ENCODE measurements at regions not wholly inside any gene's neighbourhood (a gene's known extent, or its start where the extent isn't known, plus 50 kb on each side); places are given as distances from the start of the nearest gene placed in this dataset.
"Not testable (repeated sequence)": the region's sequence is repeated elsewhere in the genome, so short reads cannot be mapped to it uniquely, and the experiment has no call there.

DNA sequence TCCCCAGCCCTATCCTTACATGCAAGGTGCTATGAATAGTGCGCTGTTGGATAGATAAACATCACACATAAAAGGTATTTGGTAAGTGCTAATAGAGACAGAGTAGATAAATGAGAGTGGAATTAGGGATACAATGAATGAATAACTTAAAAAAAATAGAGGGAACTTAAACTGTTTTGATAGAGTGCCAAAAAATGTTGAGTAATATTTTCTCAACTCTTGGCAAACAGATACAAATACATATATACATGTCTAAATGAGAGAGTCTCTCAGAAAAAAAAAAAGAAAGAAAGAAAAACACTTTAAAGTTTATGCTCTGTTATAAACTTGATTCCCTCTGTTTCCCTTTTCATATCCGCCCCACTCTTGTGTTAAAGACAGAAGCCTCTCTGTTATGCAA, 667.4 kb downstream of the ROBO2 start:
- DNase-seq (ENCODE audit: low spot score) = no peak

DNA sequence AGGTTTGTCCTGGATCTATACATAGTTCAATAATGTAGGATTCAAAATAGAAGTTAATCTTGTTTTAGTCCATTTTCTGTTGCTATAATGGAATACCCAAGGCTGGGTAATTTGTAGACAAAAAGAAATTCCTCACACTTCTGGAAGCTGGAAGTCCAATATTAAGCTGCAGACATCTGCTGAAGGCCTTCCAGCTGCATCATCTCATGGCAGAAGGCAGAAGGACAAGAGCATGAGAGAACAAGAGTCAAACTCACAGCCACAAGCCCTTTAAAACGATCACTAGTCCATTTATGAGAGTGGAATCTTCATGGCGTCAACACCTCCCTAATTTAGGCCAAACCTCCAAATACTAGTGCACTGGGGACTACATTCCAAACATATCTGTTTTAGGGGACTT, 669.3 kb downstream of the ROBO2 start:
- no peak for DNase-seq (ENCODE audit: low spot score)

DNA sequence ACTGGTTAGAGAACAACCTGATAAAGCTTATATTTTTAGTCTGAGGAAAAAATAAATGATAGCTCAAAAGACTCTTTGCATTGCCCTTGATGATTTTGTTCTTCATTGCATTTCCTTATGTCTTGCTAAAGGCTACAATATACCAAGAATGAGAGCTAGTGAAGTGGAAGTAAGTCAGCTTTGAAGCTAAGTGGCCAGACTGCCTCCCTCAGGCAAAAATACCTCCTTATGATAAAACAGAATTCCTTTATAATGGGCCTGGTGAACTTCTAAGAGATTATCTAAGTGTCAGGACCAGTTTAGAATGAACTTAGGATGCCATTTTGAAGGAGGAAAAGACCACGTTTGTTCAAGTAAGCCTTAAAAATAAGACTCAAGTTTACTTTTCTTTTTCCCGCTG, 678.4 kb downstream of the ROBO2 start:
- no peak for DNase-seq (ENCODE audit: low spot score)

DNA sequence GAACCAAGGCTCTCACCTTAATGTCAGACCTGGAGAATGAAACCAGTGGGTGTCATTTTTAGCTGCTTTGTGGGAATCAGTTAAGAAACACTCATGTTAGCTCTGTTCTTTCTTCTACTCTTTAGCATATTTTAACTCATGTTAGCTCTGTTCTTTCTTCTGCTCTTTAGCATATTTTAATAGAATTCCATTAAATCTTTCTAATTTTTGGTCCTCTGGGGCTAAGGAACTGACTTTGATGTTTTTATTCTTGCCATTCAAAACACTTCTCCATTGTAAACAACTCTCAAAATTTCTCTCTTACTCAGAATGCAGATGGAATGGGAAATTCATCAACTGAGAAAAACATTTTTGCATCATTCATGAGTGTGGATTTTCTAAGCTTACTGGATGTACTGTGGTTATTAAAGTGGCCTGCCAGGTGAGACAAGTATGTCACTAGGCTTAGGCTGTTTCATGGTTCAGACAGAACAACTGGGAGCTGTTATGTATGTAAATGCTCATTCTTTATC, 680.6 kb downstream of the ROBO2 start:
- DNase-seq (ENCODE audit: low spot score) = no peak

DNA sequence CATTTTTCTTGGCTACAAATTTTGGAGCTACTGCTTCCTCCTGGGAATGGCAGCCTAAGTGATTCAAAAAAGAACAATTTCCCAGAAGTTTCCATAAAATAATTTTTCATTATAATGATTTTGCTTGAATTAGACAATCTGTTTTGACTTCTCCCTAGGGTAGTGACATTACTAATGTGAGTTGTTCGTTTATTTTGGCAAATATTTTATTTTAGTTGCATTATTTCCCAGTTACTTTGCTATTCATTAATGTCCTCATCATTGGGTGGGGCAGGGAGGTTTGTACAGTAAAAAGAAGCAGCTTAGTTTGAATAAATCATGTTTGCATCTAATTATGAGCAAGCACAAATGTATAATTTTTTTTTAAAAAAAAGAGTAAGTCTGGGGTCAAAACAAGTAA, 686.6 kb downstream of the ROBO2 start:
- DNase-seq (ENCODE audit: low spot score) = no peak

DNA sequence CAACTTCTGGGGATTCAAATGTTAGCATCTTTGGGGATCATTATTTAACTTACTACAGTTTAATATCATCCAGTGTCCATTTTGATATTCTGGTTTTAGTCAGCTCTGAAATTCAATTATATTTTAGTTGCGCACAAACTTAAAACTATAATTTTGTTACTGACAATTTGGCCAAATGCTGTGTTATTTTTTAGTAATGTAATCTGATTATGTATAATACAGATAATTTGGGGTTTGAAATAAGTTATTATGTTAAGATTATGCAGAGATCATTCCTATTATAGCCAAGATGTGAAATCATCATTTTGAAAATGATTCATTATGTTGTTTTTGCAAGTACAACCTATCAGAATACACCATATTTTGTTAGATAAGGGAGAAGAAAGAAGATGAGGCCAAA, 706.1 kb downstream of the ROBO2 start:
- no peak for DNase-seq (ENCODE audit: low spot score)

DNA sequence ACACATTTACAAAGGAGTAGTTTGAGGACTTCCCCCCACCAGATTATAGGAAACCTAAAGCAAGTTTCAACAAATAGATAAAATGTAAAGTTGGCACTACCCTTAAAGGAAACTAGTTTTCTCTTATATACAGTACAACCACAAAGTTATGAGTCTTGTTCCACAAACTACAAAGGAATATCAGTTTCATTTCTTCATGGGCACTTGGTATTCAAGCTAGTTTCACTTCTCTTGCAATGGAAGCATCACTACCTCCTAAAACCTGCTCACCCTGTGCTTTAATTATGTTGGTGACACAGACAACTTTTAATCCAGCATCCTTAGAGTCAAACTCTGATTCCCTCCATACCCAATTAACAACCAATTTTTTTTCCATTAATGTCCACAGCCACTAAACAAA, 707.0 kb downstream of the ROBO2 start:
- no peak for DNase-seq (ENCODE audit: low spot score)

DNA sequence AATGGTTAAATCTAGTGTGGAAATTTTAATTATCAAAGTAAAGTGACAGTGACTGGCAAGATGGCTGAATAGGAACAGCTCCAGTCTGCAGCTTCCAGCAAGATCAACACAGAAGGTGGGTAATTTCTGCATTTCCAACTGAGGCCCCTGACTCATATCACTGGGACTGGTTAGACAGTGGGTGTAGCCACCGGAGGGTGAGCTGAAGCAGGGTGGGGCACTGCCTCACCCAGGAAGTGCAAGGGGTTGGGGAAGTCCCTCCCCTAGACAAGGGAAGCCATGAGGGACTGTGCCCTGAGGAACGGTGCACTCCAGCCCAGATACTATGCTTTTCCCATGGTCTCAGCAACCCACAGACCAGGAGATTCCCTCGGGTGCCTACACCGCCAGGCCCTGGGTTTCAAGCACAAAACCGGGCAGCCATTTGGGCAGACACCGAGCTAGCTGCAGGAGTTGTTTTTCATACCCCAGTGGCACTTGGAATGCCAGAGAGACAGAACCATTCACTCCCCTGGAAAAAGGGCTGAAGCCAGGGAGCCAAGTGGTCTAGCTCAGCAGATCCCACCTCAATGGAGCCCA, 716.6 kb downstream of the ROBO2 start:
- not testable (repeated sequence) for DNase-seq (ENCODE audit: low spot score)

DNA sequence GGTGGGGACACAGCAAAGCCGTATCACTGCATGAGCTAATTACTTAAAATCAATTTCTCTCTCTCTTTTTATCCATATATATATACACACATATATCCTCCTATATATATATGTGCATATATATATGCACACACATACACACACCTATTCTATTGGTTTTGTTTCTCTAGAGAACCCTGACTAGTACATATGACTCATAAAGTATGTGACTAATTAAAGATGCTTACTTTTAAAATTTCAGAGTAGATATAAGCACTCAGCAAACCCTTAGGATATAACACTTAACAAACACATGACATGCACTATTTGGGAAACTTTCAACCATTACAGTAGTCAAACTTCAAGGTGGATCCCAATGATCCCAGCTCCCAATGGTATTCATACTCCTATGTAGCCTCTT, 732.6 kb downstream of the ROBO2 start:
- DNase-seq (ENCODE audit: low spot score) = no peak

DNA sequence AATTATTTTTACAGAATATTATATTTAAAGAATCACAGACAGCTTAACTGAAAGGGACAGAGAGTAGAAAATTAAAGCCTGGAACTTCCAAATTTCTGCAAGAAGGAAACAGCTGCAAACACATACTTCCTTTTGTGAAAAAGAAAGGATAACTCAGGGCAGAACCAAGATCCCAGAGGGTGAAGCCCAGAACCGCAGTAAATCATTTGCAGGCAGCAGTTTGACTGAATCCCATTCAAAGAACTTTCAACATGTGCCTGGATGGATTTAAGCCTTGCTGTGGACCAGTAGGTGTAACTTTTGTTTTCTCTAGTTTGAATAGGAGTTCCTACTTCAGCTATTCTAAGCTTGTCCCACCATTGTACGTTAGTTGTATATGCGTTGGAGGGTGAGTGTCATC, 733.2 kb downstream of the ROBO2 start:
- DNase-seq (ENCODE audit: low spot score) = no peak

DNA sequence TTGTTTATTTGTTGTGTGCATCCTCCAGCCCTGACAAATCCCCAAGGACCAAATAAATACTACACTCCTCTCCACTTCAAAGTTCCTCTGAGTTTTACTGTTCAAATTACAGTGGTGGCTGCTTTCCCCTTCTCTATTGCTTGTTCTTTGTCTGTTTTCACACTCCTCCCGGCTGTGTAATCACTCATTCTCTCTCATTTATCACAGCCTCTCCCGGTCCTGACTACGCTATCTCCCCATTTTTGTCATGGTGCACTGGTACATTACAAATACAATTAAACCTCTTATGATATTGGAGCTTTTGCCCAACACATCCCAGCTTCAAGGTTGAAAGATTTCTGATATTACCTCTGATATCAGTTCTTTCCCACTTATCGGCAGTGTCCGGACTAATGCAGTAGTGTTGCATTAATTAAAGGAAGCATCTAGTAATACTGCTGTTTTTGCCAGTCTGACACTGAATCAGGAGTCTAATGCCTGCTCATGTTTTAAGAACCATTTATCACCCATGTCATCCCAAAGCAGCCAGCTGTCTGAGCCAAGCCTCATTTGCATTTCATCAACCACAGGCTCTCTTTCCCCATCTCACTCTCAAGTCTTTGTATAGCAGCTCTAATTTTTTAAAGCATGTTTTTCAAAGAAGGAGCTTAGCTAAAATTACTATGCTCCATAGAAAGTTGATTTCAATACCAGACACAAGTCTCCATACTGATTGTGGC, 740.5 kb downstream of the ROBO2 start:
- no peak for DNase-seq (ENCODE audit: low spot score)

DNA sequence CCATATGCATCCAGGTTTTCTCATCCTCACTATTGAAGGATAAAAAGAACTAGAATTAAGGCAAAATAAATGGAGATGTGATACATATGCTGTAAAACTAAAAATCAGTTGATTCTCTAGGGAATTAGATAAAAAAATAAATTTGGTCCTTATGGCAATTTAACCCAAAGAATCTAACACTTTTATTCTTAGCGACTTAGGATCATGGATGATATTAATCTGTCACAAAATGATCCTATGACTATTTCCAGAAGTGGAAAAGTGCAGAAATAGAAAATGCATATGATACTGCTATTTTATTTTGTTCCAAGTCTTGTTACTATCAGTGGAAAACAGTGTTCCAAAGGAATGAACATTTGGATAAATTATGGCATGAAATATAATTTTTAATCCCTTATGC, 746.3 kb downstream of the ROBO2 start:
- no peak for DNase-seq (ENCODE audit: low spot score)

DNA sequence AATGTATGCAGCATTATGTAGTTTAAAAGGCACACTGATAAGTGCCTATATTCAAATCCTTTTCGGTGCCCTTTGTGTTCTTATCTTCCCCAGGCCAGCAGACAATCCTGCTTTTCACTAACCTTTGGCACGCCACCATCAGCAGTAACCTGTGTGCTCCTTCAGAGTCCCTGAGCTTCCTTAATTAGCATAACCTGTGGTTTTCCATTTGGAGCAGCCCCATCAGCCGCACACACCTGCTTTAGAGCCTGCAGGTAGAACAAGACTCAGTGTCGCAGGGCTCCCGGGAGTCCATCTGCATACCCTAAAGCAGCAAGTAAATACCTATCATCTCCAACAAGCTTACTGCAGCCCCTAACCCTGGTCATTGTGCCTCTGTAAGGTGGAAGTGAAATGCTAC, 755.1 kb downstream of the ROBO2 start:
- DNase-seq (ENCODE audit: low spot score) = no peak

DNA sequence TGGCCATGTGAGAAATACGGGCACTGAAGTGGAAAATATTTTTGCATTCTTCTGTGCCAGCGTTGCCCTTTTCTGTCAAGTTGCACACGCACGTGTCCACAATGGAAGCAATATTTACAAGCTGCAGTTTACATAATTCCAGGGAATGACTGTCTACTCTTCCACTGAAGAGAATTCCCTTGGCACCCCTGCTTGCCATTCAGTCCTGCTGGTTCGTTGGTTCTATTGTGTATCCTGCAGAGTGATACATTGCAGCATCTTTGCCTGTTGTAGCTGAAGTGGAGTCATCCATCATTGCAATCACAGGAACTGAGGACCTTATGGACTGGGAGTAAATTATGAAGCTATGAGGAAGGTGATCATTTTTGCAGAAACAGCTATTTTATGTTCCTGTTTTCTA, 759.4 kb downstream of the ROBO2 start:
- no peak for DNase-seq (ENCODE audit: low spot score)

DNA sequence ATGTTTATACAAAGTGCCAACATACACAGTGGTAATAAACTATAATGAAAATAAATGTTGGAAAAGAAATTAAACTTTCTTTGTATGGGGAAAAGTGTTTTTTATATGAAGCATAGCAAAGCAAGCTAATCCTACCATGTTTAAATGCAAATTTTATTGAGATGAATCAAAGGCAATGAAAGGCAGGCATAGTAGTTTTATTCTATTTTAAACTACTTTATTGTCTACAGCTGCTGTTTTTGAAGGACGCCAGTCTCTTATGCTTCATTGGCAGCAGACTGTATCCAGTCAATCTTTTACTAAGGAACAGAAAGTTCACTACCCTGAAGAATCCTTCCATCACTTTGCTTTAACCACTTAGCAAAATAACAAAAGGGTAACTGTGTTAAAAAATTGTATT, 761.0 kb downstream of the ROBO2 start:
- no peak for DNase-seq (ENCODE audit: low spot score)

DNA sequence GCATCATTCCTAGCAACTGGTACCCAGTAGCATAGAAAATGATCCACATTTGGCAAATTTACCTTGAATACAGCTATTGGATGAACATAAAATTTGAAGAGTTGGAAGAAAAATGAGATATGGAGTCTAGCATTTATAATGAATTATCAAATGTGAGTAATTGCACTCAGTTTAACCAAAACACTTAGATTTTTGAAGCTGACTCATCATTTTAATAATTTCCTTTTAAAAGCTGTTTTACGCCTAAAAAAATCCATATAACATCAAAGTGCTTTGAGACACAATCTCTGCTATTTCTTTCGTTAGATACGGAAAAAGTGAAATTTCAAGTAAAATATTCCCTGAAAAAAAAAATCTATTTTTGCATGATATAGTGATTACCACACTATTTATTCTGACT, 767.4 kb downstream of the ROBO2 start:
- no peak for DNase-seq (ENCODE audit: low spot score)

DNA sequence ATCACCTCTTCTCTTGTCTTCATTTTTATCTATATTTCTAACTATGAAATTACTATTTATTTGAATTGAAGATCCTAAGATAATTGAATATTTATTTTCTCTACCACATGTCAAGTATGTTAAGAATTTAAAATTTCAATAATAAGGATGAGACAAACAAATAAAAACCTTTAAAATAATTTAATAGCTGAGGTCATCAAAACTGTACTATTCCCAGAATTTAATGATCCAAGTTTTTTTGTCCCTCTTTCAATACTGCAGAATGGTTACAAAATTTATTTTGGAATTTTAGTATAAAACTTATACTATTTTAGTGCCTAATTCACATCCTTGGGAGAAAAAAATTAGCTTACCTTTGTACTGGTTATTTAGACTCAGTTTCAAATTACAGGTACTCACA, 774.9 kb downstream of the ROBO2 start:
- DNase-seq (ENCODE audit: low spot score) = no peak

DNA sequence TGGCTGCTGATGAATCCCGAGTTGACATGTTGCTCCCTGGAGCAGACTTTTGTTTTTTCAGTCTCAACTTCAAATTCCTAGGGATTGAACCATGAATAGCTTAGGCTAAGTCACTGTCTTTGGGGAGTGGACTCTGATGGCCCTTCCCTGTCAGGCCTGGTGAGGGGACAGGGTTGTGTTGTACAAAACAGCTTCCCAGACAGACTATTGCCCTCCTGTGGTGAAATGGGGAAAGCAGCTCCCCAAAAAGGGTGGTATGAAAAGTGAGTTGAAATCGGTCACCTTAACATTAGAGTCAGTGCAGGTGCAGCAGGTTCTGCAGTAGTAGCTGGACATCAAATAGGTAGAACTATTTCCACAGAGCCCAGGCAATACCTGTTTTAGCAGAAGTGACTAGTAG, 775.6 kb downstream of the ROBO2 start:
- DNase-seq (ENCODE audit: low spot score) = no peak

DNA sequence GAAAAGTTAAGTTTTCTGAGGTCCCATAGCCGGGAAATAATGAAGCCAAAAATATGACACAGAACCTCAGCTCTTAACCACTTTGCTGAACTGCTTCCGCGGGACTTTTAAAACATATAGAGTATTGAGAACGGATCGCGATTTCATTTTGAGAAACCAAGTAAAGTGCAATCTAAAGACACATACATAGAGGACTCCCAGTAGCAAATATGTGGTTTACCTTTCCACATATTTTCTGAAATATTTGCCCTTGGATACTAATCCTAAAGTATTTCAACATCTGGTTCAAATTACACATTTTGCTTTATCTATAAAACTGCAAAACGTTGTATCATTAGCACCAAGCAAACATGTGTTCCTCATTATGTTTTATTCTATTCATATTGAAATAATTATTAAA, 776.5 kb downstream of the ROBO2 start:
- DNase-seq (ENCODE audit: low spot score) = no peak

DNA sequence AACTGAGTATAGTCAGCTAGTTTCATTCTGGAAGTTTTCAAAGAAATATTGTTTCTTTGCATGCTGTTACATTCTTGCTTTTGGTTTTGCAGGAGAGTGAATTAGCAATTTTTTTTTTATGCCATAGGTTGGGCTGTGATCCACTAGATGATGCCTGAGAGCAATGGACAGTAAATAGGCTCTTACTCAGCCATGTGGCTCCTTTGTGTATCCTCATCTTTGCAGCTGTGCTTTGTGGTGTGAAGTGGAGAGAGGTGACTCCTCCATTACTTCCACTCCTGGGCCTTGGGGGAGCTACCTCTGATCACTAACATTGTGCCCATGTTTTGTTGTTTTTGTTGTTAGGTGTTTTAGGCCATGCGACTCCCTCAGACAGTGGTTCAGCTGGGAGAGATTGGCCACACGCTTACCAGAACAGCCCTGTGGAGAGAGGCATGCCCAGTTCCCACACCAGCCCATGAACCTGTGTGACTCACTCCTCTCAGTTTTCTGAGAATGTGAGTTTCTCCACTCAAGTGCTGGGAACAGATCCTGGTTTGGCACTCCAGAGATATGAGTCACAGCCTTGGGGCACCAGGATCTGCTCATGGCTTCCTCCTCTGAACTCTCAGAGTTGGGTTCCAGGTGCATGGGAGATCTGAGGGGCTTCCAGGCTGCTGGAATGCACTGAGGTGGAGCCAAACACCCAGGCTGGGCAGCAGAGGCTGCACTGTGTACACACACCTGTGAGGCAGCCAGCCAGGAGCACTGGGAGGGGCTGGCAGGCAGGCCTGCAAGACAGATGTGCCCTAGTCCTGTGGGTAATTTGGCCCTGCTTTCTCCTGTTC, 785.3 kb downstream of the ROBO2 start:
- DNase-seq (ENCODE audit: low spot score) = no peak

DNA sequence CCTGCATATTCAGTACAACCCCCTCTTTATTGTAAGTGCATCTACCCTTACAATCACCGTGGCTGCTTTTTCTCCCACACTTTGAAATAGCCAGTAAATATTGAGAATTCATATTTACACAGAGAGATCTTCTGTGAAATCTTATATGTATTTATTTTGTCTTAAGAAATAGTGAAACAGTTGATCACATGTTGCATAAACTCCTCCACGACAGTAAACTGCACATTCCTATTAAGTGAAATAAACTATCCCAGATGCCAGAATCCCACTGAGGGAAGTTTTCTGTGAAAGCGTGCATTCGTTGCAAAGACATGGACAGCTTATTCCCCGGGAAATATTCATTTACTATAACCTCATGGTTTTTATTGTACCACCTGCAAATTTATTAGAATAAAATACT, 796.0 kb downstream of the ROBO2 start:
- DNase-seq (ENCODE audit: low spot score) = no peak

DNA sequence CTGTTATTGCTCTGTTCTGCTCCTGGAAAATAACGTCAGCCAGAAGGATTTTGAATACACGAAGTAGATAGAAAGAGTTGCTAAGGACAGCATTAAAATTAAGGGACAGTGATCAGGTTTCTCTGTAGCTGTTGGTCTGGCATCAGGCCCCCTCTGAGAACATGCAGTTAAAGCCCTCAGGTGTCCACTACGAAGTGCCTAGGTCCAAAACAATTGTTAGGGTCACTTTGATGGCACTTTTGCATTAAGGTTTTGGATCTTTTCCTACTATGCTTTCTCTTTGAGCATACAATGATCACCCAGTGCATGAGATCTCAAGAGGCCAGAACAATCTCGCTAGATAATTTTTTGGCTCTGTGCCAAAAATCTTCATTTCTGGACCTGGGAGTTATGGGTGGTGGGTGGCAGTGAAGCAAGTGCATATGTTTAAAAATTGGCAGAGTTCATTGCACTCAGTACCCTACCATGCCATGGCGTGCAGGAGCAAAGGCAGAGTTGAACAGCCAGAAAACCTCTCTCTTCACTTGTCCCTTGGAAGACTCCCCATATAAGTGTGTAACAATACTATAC, 797.6 kb downstream of the ROBO2 start:
- no peak for DNase-seq (ENCODE audit: low spot score)

DNA sequence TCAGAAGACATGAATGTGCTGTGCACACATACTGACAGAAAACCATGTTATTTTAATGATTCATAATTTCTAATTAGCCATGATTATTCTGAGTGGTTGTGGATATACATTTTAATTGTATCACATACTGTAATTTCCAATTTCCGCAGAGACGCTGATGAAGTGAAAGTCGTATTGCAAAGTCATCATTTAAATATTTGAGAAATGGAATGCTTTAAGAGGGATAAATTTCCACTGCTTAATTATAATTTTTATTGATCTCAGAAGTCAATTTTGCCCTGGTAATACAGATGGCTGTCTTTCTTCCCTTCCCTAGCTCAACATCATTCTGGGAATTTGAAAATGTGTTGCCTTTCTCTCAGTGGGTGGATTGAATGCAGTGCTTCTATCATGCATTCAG, 819.3 kb downstream of the ROBO2 start:
- DNase-seq (ENCODE audit: low spot score) = no peak
